H1 (cell line): ENCODE measurements at regions not wholly inside any gene's neighbourhood (a gene's known extent, or its start where the extent isn't known, plus 50 kb on each side); places are given as distances from the start of the nearest gene placed in this dataset.

ENCODE experiments used
- CTBP2 ChIP-seq: IDR thresholded peaks from 2 replicates; pipeline ENCODE4 v1.7.0; 2011; ENCODE audit warnings: borderline replicate concordance, mild to moderate bottlenecking, moderate library complexity, mixed read lengths, low read length; ENCODE audit not compliant: insufficient read depth, insufficient read length
- CTCF ChIP-seq, 3 experiments: IDR thresholded peaks; 1 replicate in 2 of 3; 2 replicates in 1 of 3; pipeline versions ENCODE4 v1.5.1 to v1.6.1; 2011; ENCODE audit warnings: low read length in 3 of 3, mild to moderate bottlenecking in 3 of 3, inconsistent platforms in 2 of 3, low read depth in 1 of 3, moderate library complexity in 1 of 3; ENCODE audit not compliant: insufficient read depth in 1 of 3; ENCODE audit errors: control extremely low read depth in 1 of 3
- EP300 ChIP-seq, 2 experiments: IDR thresholded peaks; 1 replicate in 1 of 2; 2 replicates in 1 of 2; pipeline ENCODE4 v1.6.1; 2011 to 2012; ENCODE audit warnings: low read depth in 2 of 2, low read length in 2 of 2, mild to moderate bottlenecking in 2 of 2, borderline replicate concordance in 1 of 2, inconsistent platforms in 1 of 2, moderate library complexity in 1 of 2
- POLR2AphosphoS5 ChIP-seq: IDR thresholded peaks from 2 replicates; pipeline ENCODE4 v1.6.1; 2011; ENCODE audit warnings: low read depth, low read length
- SP1 ChIP-seq: IDR thresholded peaks from 2 replicates; pipeline ENCODE4 v1.6.1; 2011; ENCODE audit warnings: low read depth, low read length
- SUZ12 ChIP-seq: fragments of 200-600 bp; sonication (generic); IDR thresholded peaks from 2 replicates; pipeline ENCODE4 v1.6.1; 2012; ENCODE audit warnings: mild to moderate bottlenecking, inconsistent platforms, low read length, moderate library complexity, mixed read lengths
- TAF1 ChIP-seq: IDR thresholded peaks from 2 replicates; pipeline ENCODE4 v1.6.1; 2011; ENCODE audit warnings: mild to moderate bottlenecking, low read depth, low read length
- USF2 ChIP-seq: IDR thresholded peaks from 2 replicates; pipeline ENCODE4 v1.6.1; 2011; ENCODE audit warnings: low read length, improper control_type of control experiment
- YY1 ChIP-seq: IDR thresholded peaks from 2 replicates; pipeline ENCODE4 v1.6.1; 2011; ENCODE audit warnings: low read depth, mild to moderate bottlenecking, low read length

- no peak for TF ChIP-seq SUZ12
- no peak for TF ChIP-seq POLR2AphosphoS5
- no peak for TF ChIP-seq USF2
- TF ChIP-seq SP1: no peak
- TF ChIP-seq YY1: no peak
- no peak for TF ChIP-seq EP300 (IDR thresholded peaks at IDR 0.05; ENCODE audit: borderline replicate concordance in 1 of 2, low read depth in 2 of 2, low read length in 2 of 2)
- TF ChIP-seq CTCF (IDR thresholded peaks at IDR 0.05; ENCODE audit: control extremely low read depth in 1 of 3, insufficient read depth in 1 of 3, low read depth in 1 of 3, low read length in 3 of 3): no peak
- no peak for TF ChIP-seq CTBP2
- no peak for TF ChIP-seq TAF1
Measured at GRCh38 chr3:106030627-106030963, 161.8 kb upstream of the CBLB start.
